IMR-90 (cell line): ENCODE measurements at regions not wholly inside any gene's neighbourhood (a gene's known extent, or its start where the extent isn't known, plus 50 kb on each side); places are given as distances from the start of the nearest gene placed in this dataset.

Experiments used
- ATAC-seq: fragments of 200-7000 bp; cut with Tn5 transposase; 2 replicates; pipeline ENCODE4 v1.9.1; 2020; ENCODE audit warnings: low read depth, mild to moderate bottlenecking, moderate library complexity
- BruUV-seq: library from RNA; stranded (reverse); fragments of 400-500 nt; replicated peaks from 2 replicates; lab custom pipeline; 2021; lab: Mats Ljungman, UMichigan
- CTCF ChIA-PET: fragments of 300-600 bp; formaldehyde crosslinking; extraction: SDS; loops from one replicate; lab custom pipeline; 2021; ENCODE audit warnings: antibody characterized with exemption; lab: Yijun Ruan, JAX
- POLR2A ChIA-PET: fragments of 300-600 bp; sonication (Branson Sonifier 250); formaldehyde crosslinking; loops from one replicate; lab custom pipeline; 2022; ENCODE audit warnings: antibody characterized with exemption; ENCODE audit not compliant: unreplicated experiment; lab: Charles Lee
- DNase-seq: peaks from one replicate; pipeline ENCODE4 v3.0.0; 2013
- H2AFZ ChIP-seq: replicated peaks from 2 replicates; pipeline ENCODE3; 2013; ENCODE audit warnings: low read length, mild to moderate bottlenecking; ENCODE audit not compliant: poor library complexity
- H2AK5ac ChIP-seq: 2 replicates; pipeline ENCODE4 v1.6.1; 2013; ENCODE audit warnings: low read depth, low read length, inconsistent platforms
- H2AK9ac ChIP-seq: replicated peaks from 2 replicates; pipeline ENCODE3; 2013; ENCODE audit warnings: mild to moderate bottlenecking, low read depth, low read length, moderate library complexity; ENCODE audit not compliant: poor library complexity
- H2BK120ac ChIP-seq: 2 replicates; pipeline ENCODE4 v1.6.1; 2013; ENCODE audit warnings: low read depth, low read length, inconsistent platforms
- H2BK15ac ChIP-seq: 3 replicates; pipeline ENCODE4 v1.6.1; 2013; ENCODE audit warnings: low read depth, low read length, inconsistent platforms
- H2BK20ac ChIP-seq: 2 replicates; pipeline ENCODE4 v1.6.1; 2013; ENCODE audit warnings: low read depth, mild to moderate bottlenecking, inconsistent platforms, low read length, moderate library complexity
- H2BK5ac ChIP-seq: 2 replicates; pipeline ENCODE4 v1.6.1; 2013; ENCODE audit warnings: mild to moderate bottlenecking, low read depth, low read length, inconsistent platforms; ENCODE audit not compliant: poor library complexity, severe bottlenecking
- H3K14ac ChIP-seq: replicated peaks from 2 replicates; pipeline ENCODE4 v1.6.1; 2013; ENCODE audit warnings: low read depth, low read length, inconsistent platforms
- H3K18ac ChIP-seq: 2 replicates; pipeline ENCODE4 v1.6.1; 2013; ENCODE audit warnings: low read depth, low read length, control low read depth
- H3K23ac ChIP-seq: 2 replicates; pipeline ENCODE4 v1.6.1; 2013; ENCODE audit warnings: low read depth, low read length, inconsistent platforms
- H3K27ac ChIP-seq: 2 replicates; pipeline ENCODE4 v1.5.1; 2013; ENCODE audit warnings: mild to moderate bottlenecking, control low read depth, low read length; ENCODE audit not compliant: insufficient read depth
- H3K27me3 ChIP-seq: 2 replicates; pipeline ENCODE4 v1.6.1; 2013; ENCODE audit warnings: low read length; ENCODE audit not compliant: control insufficient read depth, insufficient read depth
- H3K36me3 ChIP-seq: 2 replicates; pipeline ENCODE4 v1.6.1; 2013; ENCODE audit warnings: low read length, mixed read lengths; ENCODE audit not compliant: control insufficient read depth, insufficient read depth
- H3K4ac ChIP-seq: 2 replicates; pipeline ENCODE4 v1.6.1; 2013; ENCODE audit warnings: low read depth, low read length, inconsistent platforms
- H3K4me1 ChIP-seq: 2 replicates; pipeline ENCODE4 v1.6.1; 2013; ENCODE audit warnings: low read length, mixed read lengths; ENCODE audit not compliant: control insufficient read depth, insufficient read depth
- H3K4me2 ChIP-seq: 2 replicates; pipeline ENCODE4 v1.6.1; 2013; ENCODE audit warnings: low read depth, mild to moderate bottlenecking, control low read depth, low read length, moderate library complexity
- H3K4me3 ChIP-seq: 2 replicates; pipeline ENCODE4 v1.5.1; 2013; ENCODE audit warnings: low read depth, mild to moderate bottlenecking, control low read depth, low read length, moderate library complexity; ENCODE audit not compliant: insufficient read depth
- H3K56ac ChIP-seq: 2 replicates; pipeline ENCODE4 v1.6.1; 2013; ENCODE audit warnings: low read length, inconsistent platforms; ENCODE audit not compliant: insufficient read depth; ENCODE audit errors: extremely low read depth
- H3K79me1 ChIP-seq, 2 experiments: 2 replicates each; pipeline ENCODE4 v1.6.1; 2013; ENCODE audit warnings: low read length in 2 of 2, inconsistent platforms in 1 of 2, low read depth in 1 of 2
- H3K9ac ChIP-seq: 2 replicates; pipeline ENCODE4 v1.6.1; 2013; ENCODE audit warnings: low read depth, low read length, control low read depth
- H3K9me1 ChIP-seq: 2 replicates; pipeline ENCODE4 v1.6.1; 2013; ENCODE audit warnings: low read length, inconsistent platforms; ENCODE audit not compliant: insufficient read depth
- H3K9me3 ChIP-seq: 2 replicates; pipeline ENCODE4 v1.6.1; 2013; ENCODE audit warnings: low read length; ENCODE audit not compliant: control insufficient read depth, insufficient read depth
- H4K20me1 ChIP-seq: 2 replicates; pipeline ENCODE4 v1.6.1; 2013; ENCODE audit warnings: low read length, inconsistent platforms; ENCODE audit not compliant: insufficient read depth
- H4K5ac ChIP-seq: 2 replicates; pipeline ENCODE4 v1.6.1; 2013; ENCODE audit warnings: mild to moderate bottlenecking, low read depth, low read length, control low read depth
- H4K8ac ChIP-seq, 2 experiments: 2 replicates each; pipeline ENCODE4 v1.6.1; 2013; ENCODE audit warnings: low read depth in 2 of 2, low read length in 2 of 2, control low read depth in 1 of 2, inconsistent platforms in 1 of 2
- H4K91ac ChIP-seq: 2 replicates; pipeline ENCODE4 v1.6.1; 2013; ENCODE audit warnings: low read depth, low read length, inconsistent platforms; ENCODE audit not compliant: insufficient read depth
- BHLHE40 ChIP-seq: fragments of 150-350 bp; IDR thresholded peaks from 2 replicates; pipeline ENCODE4 v1.6.1; 2016; ENCODE audit warnings: mild to moderate bottlenecking, low read depth, low read length
- CEBPB ChIP-seq: IDR thresholded peaks from 2 replicates; pipeline ENCODE4 v1.6.1; 2012; ENCODE audit warnings: low read depth, low read length, improper control_type of control experiment
- CHD1 ChIP-seq: IDR thresholded peaks from 2 replicates; pipeline ENCODE4 v1.6.1; 2012; ENCODE audit warnings: low read depth, low read length, improper control_type of control experiment
- FOS ChIP-seq: fragments of 150-350 bp; IDR thresholded peaks from 2 replicates; pipeline ENCODE4 v1.6.1; 2016; ENCODE audit warnings: low read depth, low read length
- MAFK ChIP-seq: IDR thresholded peaks from 2 replicates; pipeline ENCODE4 v1.6.1; 2012; ENCODE audit warnings: low read depth, low read length, improper control_type of control experiment
- MAZ ChIP-seq: IDR thresholded peaks from 2 replicates; pipeline ENCODE4 v1.6.1; 2012; ENCODE audit warnings: low read depth, mild to moderate bottlenecking, low read length, improper control_type of control experiment, moderate library complexity, borderline replicate concordance
- MXI1 ChIP-seq: IDR thresholded peaks from 2 replicates; pipeline ENCODE4 v1.6.1; 2012; ENCODE audit warnings: low read depth, mild to moderate bottlenecking, low read length, moderate library complexity, borderline replicate concordance
- NFE2L2 ChIP-seq: fragments of 150-350 bp; IDR thresholded peaks from 2 replicates; pipeline ENCODE4 v1.6.1; 2016; ENCODE audit warnings: low read depth, mild to moderate bottlenecking, low read length
- POLR2A ChIP-seq: IDR thresholded peaks from 2 replicates; pipeline ENCODE4 v1.6.1; 2012; ENCODE audit warnings: mild to moderate bottlenecking, low read depth, low read length
- RAD21 ChIP-seq: IDR thresholded peaks from 2 replicates; pipeline ENCODE4 v1.6.1; 2012; ENCODE audit warnings: low read length, improper control_type of control experiment
- RCOR1 ChIP-seq: IDR thresholded peaks from 2 replicates; pipeline ENCODE4 v1.6.1; 2012; ENCODE audit warnings: mild to moderate bottlenecking, low read length, improper control_type of control experiment; ENCODE audit not compliant: insufficient replicate concordance
- RFX5 ChIP-seq: IDR thresholded peaks from 2 replicates; pipeline ENCODE4 v1.8.0; 2012; ENCODE audit warnings: low read depth, mild to moderate bottlenecking, low read length, moderate library complexity
- SMC3 ChIP-seq: fragments of 150-350 bp; IDR thresholded peaks from 2 replicates; pipeline ENCODE4 v1.6.1; 2016; ENCODE audit warnings: low read depth, mild to moderate bottlenecking, antibody characterized with exemption, low read length, moderate library complexity
- WGBS, 2 experiments: methylation state at CpG; one replicate each; pipeline versions ENCODE4 v1.1.5 to v1.1.7; 2013; ENCODE audit warnings: missing lambda C conversion rate in 2 of 2; ENCODE audit not compliant: insufficient read length in 1 of 2; ENCODE audit errors: extremely low coverage in 2 of 2; 5-methylcytosine and 5-hydroxymethylcytosine counted together
- dilution Hi-C: fragments of 300-500 bp; cut with HindIII; formaldehyde crosslinking; loops from one replicate; pipeline ENCODE4 v1.14.3; 2018; ENCODE audit warnings: low sequenced_read_pairs; ENCODE audit not compliant: unreplicated experiment
- in situ Hi-C: fragments of 300-500 bp; cut with MboI; formaldehyde crosslinking; loops from 3 replicates; pipeline ENCODE4 v1.14.3; 2019; ENCODE audit warnings: low sequenced_read_pairs, inconsistent platforms, mixed read lengths
- intact Hi-C: fragments of 100-400 bp; cut with micrococcal nuclease; formaldehyde crosslinking; loops from 2 replicates; pipeline ENCODE4 v1.10.0; 2022
- TF ChIP-seq, protein P1 (sequence below): conservative IDR thresholded peaks from 2 replicates; pipeline ENCODE4 v1.5.1; 2012; ENCODE audit warnings: mild to moderate bottlenecking, low read depth, low read length, improper control_type of control experiment
- TF ChIP-seq, protein P2 (sequence below): fragments of 150-350 bp; IDR thresholded peaks from 2 replicates; pipeline ENCODE4 v1.6.1; 2016; ENCODE audit warnings: low read depth, mild to moderate bottlenecking, low read length, moderate library complexity, borderline replicate concordance
- TF ChIP-seq, protein P3 (sequence below): fragments of 150-350 bp; IDR thresholded peaks from 2 replicates; pipeline ENCODE4 v1.6.1; 2017; ENCODE audit warnings: mild to moderate bottlenecking, antibody characterized with exemption, low read length, low read depth

DNA sequence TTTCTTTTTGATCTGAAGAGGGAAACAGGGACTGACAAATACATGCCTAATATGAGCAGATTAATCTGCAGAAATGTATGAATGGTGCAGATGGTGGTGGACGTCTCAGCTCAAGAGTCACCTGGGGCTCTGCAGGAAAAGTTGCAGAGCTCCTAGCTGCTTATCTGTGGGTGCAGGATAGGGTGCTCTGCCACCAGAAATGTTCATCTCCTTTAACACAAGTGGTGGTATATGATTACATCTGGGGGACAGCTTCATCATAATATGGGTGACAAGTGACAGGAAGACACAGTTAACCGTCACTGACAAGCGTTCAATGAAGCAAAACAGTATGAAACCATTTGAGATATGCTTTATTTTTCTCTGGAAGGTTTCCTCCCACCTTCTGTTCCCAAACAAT, 121.2 kb upstream of the LINC00305 start:
- WGBS, 2 experiments, result no CpG with 5 or more reads among the region's 3 CpGs
- H2BK15ac ChIP-seq, result no peak overlapping the region
- no peak overlapping the region for H2BK20ac ChIP-seq
- H2AFZ ChIP-seq, result no peak overlapping the region
- POLR2A ChIA-PET, result no interaction called here
- H2AK5ac ChIP-seq, result no peak overlapping the region
- H2BK5ac ChIP-seq, result no peak overlapping the region
- H3K4me2 ChIP-seq, result no peak overlapping the region
- no peak overlapping the region for H3K4me3 ChIP-seq
- DNase-seq (no peak), ATAC-seq (no peak)
- dilution Hi-C loops (no loop called here), in situ Hi-C loops (no loop called here), intact Hi-C loops (no loop called here)
- H3K9ac ChIP-seq, result no peak overlapping the region
- H4K8ac ChIP-seq, result no peak overlapping the region
- H2BK120ac ChIP-seq, result no peak overlapping the region
- no peak overlapping the region for H4K91ac ChIP-seq
- H3K79me1 ChIP-seq, result no peaks in the 10 kb centered on the region
- H3K14ac ChIP-seq, result no peak overlapping the region
- H3K18ac ChIP-seq, result no peak overlapping the region
- no peak overlapping the region for H3K23ac ChIP-seq
- H3K27ac ChIP-seq, result no peak overlapping the region
- no peaks in the 10 kb centered on the region for H4K20me1 ChIP-seq
- CTCF ChIA-PET, result no interaction called here
- H3K4me1 ChIP-seq, result no peaks in the 10 kb centered on the region
- no peak overlapping the region for H2AK9ac ChIP-seq
- no peaks in the 10 kb centered on the region for H3K9me1 ChIP-seq
- no peak overlapping the region for H4K5ac ChIP-seq
- BruUV-seq, result no TSS peak
- H3K56ac ChIP-seq, result no peak overlapping the region
- no peak overlapping the region for H3K4ac ChIP-seq
- no peaks in the 10 kb centered on the region for H3K36me3 ChIP-seq
- TF ChIP-seq MXI1 (no peak), NFE2L2 (no peak), CHD1 (no peak), RFX5 (no peak), FOS (no peak), BHLHE40 (no peak), CEBPB (no peak), RCOR1 (no peak), POLR2A (no peak), SMC3 (no peak), MAFK (no peak), RAD21 (no peak), MAZ (no peak)
- TF ChIP-seq, protein P1, sequence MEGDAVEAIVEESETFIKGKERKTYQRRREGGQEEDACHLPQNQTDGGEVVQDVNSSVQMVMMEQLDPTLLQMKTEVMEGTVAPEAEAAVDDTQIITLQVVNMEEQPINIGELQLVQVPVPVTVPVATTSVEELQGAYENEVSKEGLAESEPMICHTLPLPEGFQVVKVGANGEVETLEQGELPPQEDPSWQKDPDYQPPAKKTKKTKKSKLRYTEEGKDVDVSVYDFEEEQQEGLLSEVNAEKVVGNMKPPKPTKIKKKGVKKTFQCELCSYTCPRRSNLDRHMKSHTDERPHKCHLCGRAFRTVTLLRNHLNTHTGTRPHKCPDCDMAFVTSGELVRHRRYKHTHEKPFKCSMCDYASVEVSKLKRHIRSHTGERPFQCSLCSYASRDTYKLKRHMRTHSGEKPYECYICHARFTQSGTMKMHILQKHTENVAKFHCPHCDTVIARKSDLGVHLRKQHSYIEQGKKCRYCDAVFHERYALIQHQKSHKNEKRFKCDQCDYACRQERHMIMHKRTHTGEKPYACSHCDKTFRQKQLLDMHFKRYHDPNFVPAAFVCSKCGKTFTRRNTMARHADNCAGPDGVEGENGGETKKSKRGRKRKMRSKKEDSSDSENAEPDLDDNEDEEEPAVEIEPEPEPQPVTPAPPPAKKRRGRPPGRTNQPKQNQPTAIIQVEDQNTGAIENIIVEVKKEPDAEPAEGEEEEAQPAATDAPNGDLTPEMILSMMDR, result no peak
- TF ChIP-seq, protein P2, sequence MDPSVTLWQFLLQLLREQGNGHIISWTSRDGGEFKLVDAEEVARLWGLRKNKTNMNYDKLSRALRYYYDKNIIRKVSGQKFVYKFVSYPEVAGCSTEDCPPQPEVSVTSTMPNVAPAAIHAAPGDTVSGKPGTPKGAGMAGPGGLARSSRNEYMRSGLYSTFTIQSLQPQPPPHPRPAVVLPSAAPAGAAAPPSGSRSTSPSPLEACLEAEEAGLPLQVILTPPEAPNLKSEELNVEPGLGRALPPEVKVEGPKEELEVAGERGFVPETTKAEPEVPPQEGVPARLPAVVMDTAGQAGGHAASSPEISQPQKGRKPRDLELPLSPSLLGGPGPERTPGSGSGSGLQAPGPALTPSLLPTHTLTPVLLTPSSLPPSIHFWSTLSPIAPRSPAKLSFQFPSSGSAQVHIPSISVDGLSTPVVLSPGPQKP, result no peak
- TF ChIP-seq, protein P3, sequence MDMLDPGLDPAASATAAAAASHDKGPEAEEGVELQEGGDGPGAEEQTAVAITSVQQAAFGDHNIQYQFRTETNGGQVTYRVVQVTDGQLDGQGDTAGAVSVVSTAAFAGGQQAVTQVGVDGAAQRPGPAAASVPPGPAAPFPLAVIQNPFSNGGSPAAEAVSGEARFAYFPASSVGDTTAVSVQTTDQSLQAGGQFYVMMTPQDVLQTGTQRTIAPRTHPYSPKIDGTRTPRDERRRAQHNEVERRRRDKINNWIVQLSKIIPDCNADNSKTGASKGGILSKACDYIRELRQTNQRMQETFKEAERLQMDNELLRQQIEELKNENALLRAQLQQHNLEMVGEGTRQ, result no peak
- H3K27me3 ChIP-seq, result no peaks in the 10 kb centered on the region
- peaks cover 12% of the 10 kb centered on the region for H3K9me3 ChIP-seq
